ENCODE measurements at regions not wholly inside any gene's neighbourhood (a gene's known extent, or its start where the extent isn't known, plus 50 kb on each side); places are given as distances from the start of the nearest gene placed in this dataset.

- TF ChIP-seq GATA2 (IDR thresholded peaks at IDR 0.05; ENCODE audit: low read depth, low read length) (no peak), GATA3 (IDR thresholded peaks at IDR 0.05; ENCODE audit: low read depth, low read length) (no peak)
Measured at GRCh38 chr14:51539571-51540037, 112.1 kb upstream of the FRMD6 start.

Measured in SH-SY5Y (cell line).